H9 (cell line): ENCODE measurements at regions not wholly inside any gene's neighbourhood (a gene's known extent, or its start where the extent isn't known, plus 50 kb on each side); places are given as distances from the start of the nearest gene placed in this dataset.
"Not testable (repeated sequence)": the region's sequence is repeated elsewhere in the genome, so short reads cannot be mapped to it uniquely, and the experiment has no call there.

ENCODE experiments used
- DNase-seq: peaks from one replicate; pipeline ENCODE4 v3.0.0-alpha.2; 2017
- H2AFZ ChIP-seq: one replicate; pipeline ENCODE4 v1.6.1; 2013; ENCODE audit warnings: mild to moderate bottlenecking, low read length, control low read depth, moderate library complexity
- H2AK5ac ChIP-seq: 2 replicates; pipeline ENCODE4 v1.6.1; 2013; ENCODE audit warnings: low read length, control low read depth, mixed read lengths; ENCODE audit not compliant: insufficient read length
- H2BK120ac ChIP-seq: one replicate; pipeline ENCODE4 v1.6.1; 2013; ENCODE audit warnings: low read depth, mild to moderate bottlenecking, low read length, control low read depth, inconsistent platforms; ENCODE audit not compliant: poor library complexity, severe bottlenecking
- H2BK12ac ChIP-seq: 2 replicates; pipeline ENCODE4 v1.6.1; 2013; ENCODE audit warnings: low read length, control low read depth, mixed read lengths, low read depth; ENCODE audit not compliant: insufficient read length
- H2BK15ac ChIP-seq: 2 replicates; pipeline ENCODE4 v1.6.1; 2013; ENCODE audit warnings: low read depth, low read length, control low read depth
- H2BK20ac ChIP-seq: one replicate; pipeline ENCODE4 v1.6.1; 2013; ENCODE audit warnings: low read depth, mild to moderate bottlenecking, low read length, control low read depth, inconsistent platforms; ENCODE audit not compliant: poor library complexity, severe bottlenecking
- H2BK5ac ChIP-seq: 2 replicates; pipeline ENCODE4 v1.6.1; 2013; ENCODE audit warnings: low read length, control low read depth, mixed read lengths; ENCODE audit not compliant: insufficient read length
- H3K14ac ChIP-seq: 2 replicates; pipeline ENCODE4 v1.6.1; 2013; ENCODE audit warnings: low read length, control low read depth; ENCODE audit not compliant: insufficient read depth
- H3K18ac ChIP-seq: 2 replicates; pipeline ENCODE4 v1.6.1; 2013; ENCODE audit warnings: low read depth, mild to moderate bottlenecking, mixed read lengths, low read length, control low read depth; ENCODE audit not compliant: insufficient read length
- H3K23ac ChIP-seq: 2 replicates; pipeline ENCODE4 v1.6.1; 2013; ENCODE audit warnings: low read length, control low read depth, mixed read lengths, low read depth; ENCODE audit not compliant: insufficient read length
- H3K23me2 ChIP-seq: 2 replicates; pipeline ENCODE4 v1.6.1; 2013; ENCODE audit warnings: low read depth, mild to moderate bottlenecking, mixed read lengths, low read length, control low read depth; ENCODE audit not compliant: insufficient read length, poor library complexity, severe bottlenecking
- H3K27ac ChIP-seq: 2 replicates; pipeline ENCODE4 v1.5.1; 2013; ENCODE audit warnings: low read length, control low read depth, mixed read lengths, low read depth; ENCODE audit not compliant: insufficient read length
- H3K27me3 ChIP-seq: 2 replicates; pipeline ENCODE4 v1.6.1; 2013; ENCODE audit warnings: low read length, control low read depth, inconsistent platforms; ENCODE audit not compliant: insufficient read depth
- H3K4ac ChIP-seq: 2 replicates; pipeline ENCODE4 v1.6.1; 2013; ENCODE audit warnings: low read depth, mild to moderate bottlenecking, control low read depth, inconsistent platforms, low read length, moderate library complexity
- H3K4me1 ChIP-seq: 2 replicates; pipeline ENCODE4 v1.6.1; 2013; ENCODE audit warnings: low read length, control low read depth, inconsistent platforms; ENCODE audit not compliant: insufficient read depth
- H3K4me2 ChIP-seq: 2 replicates; pipeline ENCODE4 v1.6.1; 2013; ENCODE audit warnings: low read length, control low read depth, mixed read lengths; ENCODE audit not compliant: insufficient read length, insufficient read depth
- H3K56ac ChIP-seq: 2 replicates; pipeline ENCODE4 v1.6.1; 2013; ENCODE audit warnings: low read depth, mild to moderate bottlenecking, mixed read lengths, low read length, control low read depth; ENCODE audit not compliant: insufficient read length
- H3K79me1 ChIP-seq: 2 replicates; pipeline ENCODE4 v1.6.1; 2013; ENCODE audit warnings: low read depth, mild to moderate bottlenecking, moderate library complexity, low read length, control low read depth, inconsistent platforms; ENCODE audit not compliant: insufficient read depth, poor library complexity, severe bottlenecking
- H3K79me2 ChIP-seq: 2 replicates; pipeline ENCODE4 v1.6.1; 2013; ENCODE audit warnings: low read length, control low read depth, inconsistent platforms; ENCODE audit not compliant: insufficient read depth
- H3K9ac ChIP-seq: 2 replicates; pipeline ENCODE4 v1.6.1; 2013; ENCODE audit warnings: low read length, control low read depth, mixed read lengths; ENCODE audit not compliant: insufficient read length; ENCODE audit errors: extremely low read depth
- H3K9me3 ChIP-seq: one replicate; pipeline ENCODE4 v1.6.1; 2013; ENCODE audit warnings: low read depth, low read length, inconsistent platforms; ENCODE audit not compliant: control insufficient read depth
- H3T11ph ChIP-seq: one replicate; pipeline ENCODE4 v1.6.1; 2013; ENCODE audit warnings: mild to moderate bottlenecking, low read length, control low read depth, inconsistent platforms
- H4K20me1 ChIP-seq: one replicate; pipeline ENCODE4 v1.6.1; 2013; ENCODE audit not compliant: control insufficient read depth, insufficient read length, insufficient read depth
- H4K5ac ChIP-seq: 2 replicates; pipeline ENCODE4 v1.6.1; 2013; ENCODE audit warnings: low read depth, mild to moderate bottlenecking, mixed read lengths, low read length, control low read depth; ENCODE audit not compliant: insufficient read length
- H4K8ac ChIP-seq: replicated peaks from 2 replicates; pipeline ENCODE4 v1.6.1; 2013; ENCODE audit warnings: low read length, control low read depth, mixed read lengths, low read depth; ENCODE audit not compliant: insufficient read length
- H4K91ac ChIP-seq: 2 replicates; pipeline ENCODE4 v1.6.1; 2013; ENCODE audit warnings: low read depth, mild to moderate bottlenecking, moderate library complexity, mixed read lengths, low read length, control low read depth; ENCODE audit not compliant: insufficient read length
- H3K27ac Mint-ChIP-seq, 3 experiments: 2 replicates in 2 of 3; 3 replicates in 1 of 3; pipeline ENCODE4 v1.8.0; 2020 to 2021; ENCODE audit warnings: mixed read lengths in 3 of 3, mild to moderate bottlenecking in 1 of 3, moderate library complexity in 1 of 3
- H3K27me3 Mint-ChIP-seq: 2 replicates; pipeline ENCODE4 v1.8.0; 2021; ENCODE audit warnings: low read depth, mild to moderate bottlenecking, moderate library complexity, mixed read lengths
- H3K36me3 Mint-ChIP-seq, 3 experiments: 2 replicates in 2 of 3; 3 replicates in 1 of 3; pipeline ENCODE4 v1.8.0; 2020 to 2021; ENCODE audit warnings: low read depth in 3 of 3, mixed read lengths in 3 of 3; ENCODE audit not compliant: insufficient read depth in 1 of 3
- H3K4me1 Mint-ChIP-seq, 2 experiments: 2 replicates each; pipeline ENCODE4 v1.8.0; 2020; ENCODE audit warnings: mixed read lengths in 2 of 2
- H3K4me3 Mint-ChIP-seq, 2 experiments: 2 replicates in 1 of 2; 3 replicates in 1 of 2; pipeline ENCODE4 v1.8.0; 2020 to 2021; ENCODE audit warnings: mild to moderate bottlenecking in 2 of 2, mixed read lengths in 2 of 2, moderate library complexity in 1 of 2
- H3K9me3 Mint-ChIP-seq, 2 experiments: 2 replicates in 1 of 2; 3 replicates in 1 of 2; pipeline ENCODE4 v1.8.0; 2020; ENCODE audit warnings: mild to moderate bottlenecking in 2 of 2, mixed read lengths in 2 of 2, moderate library complexity in 1 of 2
- CTCF ChIP-seq: fragments of 200-600 bp; sonication (generic); conservative IDR thresholded peaks from 3 replicates; pipeline ENCODE4 v1.8.0; 2021; ENCODE audit warnings: antibody characterized with exemption, mild to moderate bottlenecking
- WGBS: extraction: QIAGEN DNeasy Blood & Tissue Kit; methylation state at CpG from one replicate; pipeline ENCODE4 v1.1.7; 2013; ENCODE audit warnings: missing lambda C conversion rate, low lambda C conversion rate, mixed read lengths; ENCODE audit not compliant: insufficient read length; ENCODE audit errors: extremely low coverage; 5-methylcytosine and 5-hydroxymethylcytosine counted together

GRCh38 chr4:107354304-107354703 is 318.2 kb upstream of the DKK2 start:
- H3K27ac ChIP-seq, H2BK15ac ChIP-seq, H3K27me3 ChIP-seq, H3K9me3 ChIP-seq, H4K5ac ChIP-seq, H3K9ac ChIP-seq, H3K4me2 ChIP-seq, H2BK5ac ChIP-seq, H3K27me3 Mint-ChIP-seq, H4K8ac ChIP-seq, H3K79me2 ChIP-seq, H3K56ac ChIP-seq, H3K23ac ChIP-seq, H2BK20ac ChIP-seq, H3K4ac ChIP-seq, H4K20me1 ChIP-seq, H3K4me1 ChIP-seq, H4K91ac ChIP-seq, H2BK120ac ChIP-seq, H3T11ph ChIP-seq, H3K79me1 ChIP-seq, H2BK12ac ChIP-seq, H3K23me2 ChIP-seq, H2AK5ac ChIP-seq, H3K4me3 Mint-ChIP-seq, H2AFZ ChIP-seq, H3K27ac Mint-ChIP-seq, H3K18ac ChIP-seq, H3K14ac ChIP-seq: not testable (repeated sequence)
- TF ChIP-seq CTCF: peak; percentile 74
- Mint-ChIP-seq H3K4me1 (peaks cover 9 to 13% of the 10 kb centered on the region in 2 experiments), H3K36me3 (peaks cover 8 to 28% (median 9%) of the 10 kb centered on the region in 3 experiments), H3K9me3 (peaks cover 19 to 24% of the 10 kb centered on the region in 2 experiments)
- WGBS: no CpG with 5 or more reads among the region's 11 CpGs
- peak; percentile 76 for DNase-seq
